GM21526 (cell line): ENCODE measurements at regions not wholly inside any gene's neighbourhood (a gene's known extent, or its start where the extent isn't known, plus 50 kb on each side); places are given as distances from the start of the nearest gene placed in this dataset.
"Not testable (repeated sequence)": the region's sequence is repeated elsewhere in the genome, so short reads cannot be mapped to it uniquely, and the experiment has no call there.

Source experiments
- ATAC-seq: cut with Tn5 transposase; IDR thresholded peaks from one replicate; pipeline ENCODE4 v1.9.1; 2021; ENCODE audit warnings: moderate library complexity; ENCODE audit not compliant: unreplicated experiment, low FRiP score

GRCh38 chr2:58435246-58435645 lies 194.1 kb upstream of the FANCL start:
- no peak for ATAC-seq

DNA sequence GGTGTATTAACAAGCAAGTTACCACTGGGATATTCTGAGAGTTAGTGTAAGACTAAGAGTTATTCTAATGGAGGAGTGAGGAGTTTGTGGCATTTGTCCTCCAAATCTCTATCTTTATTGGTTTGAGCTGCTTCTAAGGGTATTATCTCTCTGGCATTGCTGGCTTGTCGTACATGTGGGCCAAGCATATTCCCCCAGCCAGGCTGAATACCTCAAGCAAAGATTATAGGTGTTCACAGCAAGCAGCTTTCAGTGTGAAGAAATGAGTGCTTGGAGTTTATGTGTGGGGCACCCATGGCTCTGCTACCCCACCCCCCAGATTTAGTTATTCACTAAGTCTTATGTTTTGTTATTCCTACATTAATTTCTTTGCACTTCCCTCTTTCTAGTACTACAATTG lies 193.6 kb upstream of the FANCL start:
- ATAC-seq, result no peak

GRCh38 chr2:58432491-58433170 lies 191.5 kb upstream of the FANCL start:
- no peak for ATAC-seq

GRCh38 chr2:58429014-58429875 lies 188.1 kb upstream of the FANCL start:
- ATAC-seq, result no peak

DNA sequence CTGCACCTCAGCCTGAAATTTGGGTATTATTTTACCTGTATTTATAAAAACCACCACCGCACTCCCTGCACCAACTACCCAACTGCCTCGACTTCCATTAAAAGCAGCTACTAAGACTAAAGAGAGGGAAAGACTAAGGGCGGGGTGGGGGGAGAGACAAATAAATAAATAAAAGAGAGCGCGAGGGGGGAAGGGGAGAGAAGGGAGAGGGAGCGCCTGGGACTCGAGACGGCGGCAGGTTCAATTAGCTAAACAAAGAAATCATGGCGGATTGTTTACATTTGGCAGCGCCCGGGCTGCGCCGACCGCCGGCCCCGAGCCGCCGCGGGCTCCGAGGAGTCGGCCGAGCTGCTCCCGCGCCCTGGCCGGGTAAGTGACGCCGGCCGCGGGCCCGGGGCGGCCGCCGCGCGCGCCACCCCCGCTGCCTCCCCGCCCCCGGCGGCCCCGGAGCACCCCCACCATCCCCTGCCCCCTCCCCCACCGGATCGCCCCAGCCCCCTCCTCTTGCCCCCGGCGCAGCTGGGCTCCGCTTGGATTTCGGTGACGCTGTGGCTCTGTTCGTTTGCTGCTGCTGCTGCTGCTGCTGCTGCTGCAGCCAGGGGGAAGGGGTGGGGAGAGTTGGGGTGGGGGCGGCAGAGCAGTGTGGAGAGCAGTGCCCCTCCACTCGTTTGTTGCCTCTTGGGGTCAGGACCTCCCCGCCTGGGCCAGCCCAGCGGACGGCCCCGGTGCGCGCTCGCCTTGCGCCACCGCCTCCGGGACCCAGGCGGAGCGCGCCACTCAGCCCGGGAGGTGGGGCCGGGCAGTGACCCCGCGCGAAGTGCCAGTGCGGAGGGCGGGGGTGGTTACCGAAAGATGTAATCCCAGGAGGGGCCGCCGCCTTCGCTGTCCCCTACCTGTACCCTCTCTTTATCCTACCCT lies 187.2 kb upstream of the FANCL start:
- no peak for ATAC-seq

- ATAC-seq, result no peak
These were observed 186.5 kb upstream of the FANCL start for GRCh38 chr2:58427572-58428095.

DNA sequence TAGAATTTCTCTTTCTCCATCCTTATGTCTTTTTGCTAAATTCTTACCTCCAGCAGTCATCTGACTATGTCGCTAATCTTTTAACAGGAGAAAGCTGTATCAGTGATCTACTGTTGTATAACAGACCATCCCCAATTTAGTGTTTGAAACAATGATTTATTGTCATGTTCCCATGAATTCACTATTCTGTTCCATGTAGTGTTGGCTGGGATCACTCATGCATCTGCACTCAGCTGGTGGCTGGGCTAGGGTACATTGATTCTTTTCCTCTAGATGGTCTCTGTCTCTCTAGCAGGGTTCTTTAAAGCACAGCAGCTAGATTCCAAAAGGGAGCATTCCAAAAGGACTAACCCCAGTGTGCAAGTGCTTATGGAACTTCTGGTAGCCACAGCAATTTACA lies 184.2 kb upstream of the FANCL start:
- no peak for ATAC-seq

DNA sequence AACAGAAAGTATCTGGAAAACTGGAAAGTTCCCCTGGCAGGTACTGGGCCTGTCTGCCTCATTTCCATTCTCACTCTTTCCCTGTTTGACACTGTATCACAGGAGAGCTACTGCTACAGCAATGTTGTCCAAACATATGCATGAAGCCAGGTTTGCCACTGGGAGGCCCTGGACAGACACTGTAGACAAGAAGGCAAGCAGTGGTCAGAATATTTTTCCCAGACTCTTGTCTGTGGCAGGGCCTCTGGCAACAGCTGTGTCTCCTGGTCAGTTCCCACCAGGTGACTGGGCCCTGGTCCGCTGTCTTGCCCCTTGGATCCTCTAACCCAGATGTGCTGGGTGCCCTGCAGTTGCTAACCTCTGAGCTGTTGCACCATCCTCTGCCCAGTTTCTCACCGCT lies 178.9 kb upstream of the FANCL start:
- no peak for ATAC-seq

- ATAC-seq, result no peak
These were observed 175.6 kb upstream of the FANCL start for GRCh38 chr2:58416696-58417095.

GRCh38 chr2:58414506-58414905 lies 173.4 kb upstream of the FANCL start:
- no peak for ATAC-seq

DNA sequence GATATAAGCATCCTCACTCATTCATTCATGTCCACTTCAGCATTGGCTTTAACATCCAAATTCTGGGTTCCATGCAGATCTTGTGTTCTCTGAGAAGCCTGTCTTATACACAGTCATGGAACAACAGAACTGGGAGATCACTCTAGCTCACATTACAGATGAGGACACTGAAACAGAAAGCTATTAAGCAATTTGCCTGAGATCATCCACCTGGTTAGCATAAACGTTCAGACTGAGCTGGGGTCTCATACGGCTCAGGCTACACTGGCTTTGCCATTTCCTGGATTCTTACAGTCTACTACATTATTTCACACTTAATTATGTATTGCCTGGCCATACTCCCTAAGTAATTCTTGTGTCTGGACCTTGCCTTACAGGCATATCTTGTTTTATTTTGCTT lies 169.4 kb upstream of the FANCL start:
- ATAC-seq, result no peak

DNA sequence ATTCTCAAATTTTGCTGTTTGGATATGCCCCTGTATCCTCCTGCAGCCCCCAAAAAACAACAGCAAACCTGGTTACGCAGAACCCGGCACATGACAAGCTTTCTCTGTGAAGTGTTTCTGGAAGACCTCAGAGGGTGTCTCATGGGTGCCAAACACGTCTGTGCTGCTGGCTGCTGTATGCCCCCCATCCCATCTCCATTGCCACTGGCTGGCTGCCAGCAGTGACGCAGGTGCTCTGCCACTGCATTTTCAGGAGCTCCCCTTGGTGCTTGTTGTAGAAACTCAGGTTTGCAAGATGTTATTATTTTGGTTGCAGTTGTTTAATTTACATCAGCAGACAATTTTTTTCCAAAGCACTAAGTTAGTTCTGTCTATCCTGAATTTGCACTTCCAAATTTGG lies 166.4 kb upstream of the FANCL start:
- ATAC-seq, result no peak

- no peak for ATAC-seq
These were observed 164.2 kb upstream of the FANCL start for GRCh38 chr2:58405341-58405740.

- no peak for ATAC-seq
These were observed 160.8 kb upstream of the FANCL start for GRCh38 chr2:58401936-58402335.

DNA sequence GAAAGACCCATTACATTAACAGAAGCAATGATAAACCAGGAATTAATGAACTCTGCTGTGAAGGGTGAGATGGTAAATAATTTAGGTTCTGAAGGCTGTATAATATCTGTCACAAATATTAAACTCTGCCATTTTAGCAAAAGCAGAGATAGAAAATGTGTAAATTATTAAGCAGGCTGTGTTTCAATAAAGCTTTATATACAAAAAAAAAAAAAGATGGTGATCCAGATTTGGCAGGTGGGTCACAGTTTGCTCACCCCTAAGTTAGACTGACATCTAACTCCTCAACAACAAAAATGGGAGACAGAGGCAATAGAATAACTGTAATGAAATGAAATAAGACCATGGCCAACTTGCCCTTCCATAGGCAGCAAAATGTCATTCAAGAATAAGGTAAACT lies 157.3 kb upstream of the FANCL start:
- no peak for ATAC-seq

DNA sequence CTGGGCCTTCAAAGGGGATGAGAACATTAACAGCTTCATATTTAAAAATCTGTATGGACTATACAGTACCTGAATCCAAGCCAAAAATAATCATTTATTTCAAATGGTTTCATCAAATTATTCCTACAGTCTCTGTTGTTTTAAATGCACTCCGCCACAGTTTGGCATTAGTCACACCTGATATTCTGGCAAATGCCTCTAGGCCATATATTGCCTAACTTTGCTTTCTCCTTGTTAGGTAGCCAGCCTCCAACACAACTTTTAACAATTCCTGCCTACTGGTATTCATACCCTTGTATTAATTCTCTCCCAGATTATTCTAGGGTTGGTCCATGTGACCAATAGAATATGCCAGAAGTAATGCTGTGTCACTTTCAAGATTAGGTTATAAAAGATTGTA lies 146.6 kb upstream of the FANCL start:
- no peak for ATAC-seq

GRCh38 chr2:58386904-58387303 lies 145.8 kb upstream of the FANCL start:
- ATAC-seq, result not testable (repeated sequence)

- ATAC-seq, result no peak
These were observed 137.0 kb upstream of the FANCL start for GRCh38 chr2:58378152-58378551.

- no peak for ATAC-seq
These were observed 136.1 kb upstream of the FANCL start for GRCh38 chr2:58377181-58377580.

- ATAC-seq, result no peak
These were observed 135.5 kb upstream of the FANCL start for GRCh38 chr2:58376592-58376991.

DNA sequence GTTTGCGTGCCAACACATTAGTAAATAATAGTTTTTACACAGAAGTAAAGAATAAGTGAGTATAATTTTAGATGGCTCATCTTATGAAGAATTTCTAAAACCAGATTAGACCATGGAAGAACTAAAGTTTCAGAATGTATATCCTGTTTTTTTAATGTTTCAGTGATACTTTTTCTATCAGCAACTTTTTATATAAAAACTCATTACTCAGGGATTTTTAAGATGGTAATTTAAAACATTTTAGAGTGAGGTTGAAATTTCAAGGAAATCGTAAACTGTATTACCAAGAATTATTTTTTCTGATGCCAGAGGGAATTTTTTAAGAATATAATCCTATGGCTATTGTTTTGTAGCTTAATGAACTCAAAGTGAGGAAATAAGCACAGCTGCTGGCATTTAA lies 128.5 kb upstream of the FANCL start:
- ATAC-seq, result no peak
